GM18502 (cell line): ENCODE measurements at regions not wholly inside any gene's neighbourhood (a gene's known extent, or its start where the extent isn't known, plus 50 kb on each side); places are given as distances from the start of the nearest gene placed in this dataset.
"Not testable (repeated sequence)": the region's sequence is repeated elsewhere in the genome, so short reads cannot be mapped to it uniquely, and the experiment has no call there.

ENCODE experiments used
- ATAC-seq: cut with Tn5 transposase; IDR thresholded peaks from one replicate; pipeline ENCODE4 v1.9.1; 2021; ENCODE audit warnings: mild to moderate bottlenecking; ENCODE audit not compliant: unreplicated experiment, poor library complexity

- ATAC-seq, result no peak
These were observed 50.7 kb upstream of the C12orf71 start for GRCh38 chr12:27133022-27133590.

- ATAC-seq, result no peak
These were observed 58.1 kb upstream of the C12orf71 start for GRCh38 chr12:27140478-27140969.

- ATAC-seq, result no peak
These were observed 59.8 kb upstream of the C12orf71 start for GRCh38 chr12:27142101-27142721.

- no peak for ATAC-seq
These were observed 61.1 kb upstream of the C12orf71 start for GRCh38 chr12:27143256-27144069.

- peak; percentile 51 for ATAC-seq
These were observed 63.3 kb upstream of the C12orf71 start for GRCh38 chr12:27145725-27146124.

- no peak for ATAC-seq
These were observed 66.0 kb upstream of the C12orf71 start for GRCh38 chr12:27148373-27148772.

DNA sequence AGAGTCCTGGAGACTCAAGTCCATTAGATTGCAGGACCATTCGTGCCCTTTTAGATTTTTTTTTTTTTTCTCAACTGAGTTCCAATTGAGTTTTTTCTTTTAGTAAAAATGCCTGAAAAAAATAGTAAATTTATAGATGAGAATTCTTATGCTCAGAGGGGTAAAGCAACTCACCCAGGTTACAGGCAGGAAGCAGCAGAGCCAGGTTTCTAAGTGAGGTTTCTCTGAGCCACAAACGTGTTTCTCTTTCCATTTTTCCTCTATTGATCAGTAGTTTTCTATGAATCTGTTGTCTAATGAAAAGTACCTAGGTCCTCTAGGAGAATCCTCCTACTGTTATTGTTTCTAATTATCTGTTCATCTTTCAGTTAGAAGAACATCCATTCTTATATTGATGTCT lies 66.4 kb upstream of the C12orf71 start:
- no peak for ATAC-seq

DNA sequence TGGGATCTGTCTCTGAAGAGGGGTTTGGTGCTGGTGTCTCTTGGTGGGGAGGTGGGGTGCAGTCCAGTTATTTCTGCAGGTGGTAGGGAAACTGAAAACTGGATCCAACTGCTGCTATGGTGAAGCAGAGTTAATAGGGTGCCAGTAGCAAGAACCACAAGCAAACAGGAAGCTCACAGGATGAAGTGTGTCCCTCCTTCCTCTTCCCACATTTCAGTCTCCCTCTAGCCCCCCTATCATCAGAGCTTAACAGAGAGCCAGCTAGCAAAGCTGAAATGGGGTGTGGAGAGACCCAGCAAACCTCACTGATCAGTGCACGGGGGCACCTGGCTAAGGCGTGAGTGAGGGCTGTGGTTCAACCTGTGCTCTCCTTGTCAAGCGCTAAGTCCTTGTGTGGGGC lies 69.1 kb upstream of the C12orf71 start:
- ATAC-seq, result no peak

DNA sequence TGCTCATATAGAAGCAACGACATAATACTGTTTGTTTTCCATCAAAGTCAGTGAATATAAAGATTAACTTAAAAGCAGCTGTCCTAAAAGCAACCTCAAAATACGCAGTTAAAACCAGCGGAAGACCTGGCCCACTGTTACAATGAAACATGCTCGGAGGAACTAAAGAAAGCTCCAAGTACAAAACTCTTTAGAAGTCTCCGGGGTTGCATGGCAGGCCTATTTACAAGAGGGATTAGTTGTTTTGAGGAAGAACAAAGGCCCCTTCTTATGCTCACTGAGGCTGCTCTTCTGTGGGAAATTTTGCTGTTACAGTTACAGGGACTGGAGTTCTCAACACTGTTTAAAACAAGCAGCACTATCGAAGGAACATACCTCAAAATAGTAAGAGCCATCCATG lies 75.9 kb upstream of the C12orf71 start:
- ATAC-seq, result no peak

DNA sequence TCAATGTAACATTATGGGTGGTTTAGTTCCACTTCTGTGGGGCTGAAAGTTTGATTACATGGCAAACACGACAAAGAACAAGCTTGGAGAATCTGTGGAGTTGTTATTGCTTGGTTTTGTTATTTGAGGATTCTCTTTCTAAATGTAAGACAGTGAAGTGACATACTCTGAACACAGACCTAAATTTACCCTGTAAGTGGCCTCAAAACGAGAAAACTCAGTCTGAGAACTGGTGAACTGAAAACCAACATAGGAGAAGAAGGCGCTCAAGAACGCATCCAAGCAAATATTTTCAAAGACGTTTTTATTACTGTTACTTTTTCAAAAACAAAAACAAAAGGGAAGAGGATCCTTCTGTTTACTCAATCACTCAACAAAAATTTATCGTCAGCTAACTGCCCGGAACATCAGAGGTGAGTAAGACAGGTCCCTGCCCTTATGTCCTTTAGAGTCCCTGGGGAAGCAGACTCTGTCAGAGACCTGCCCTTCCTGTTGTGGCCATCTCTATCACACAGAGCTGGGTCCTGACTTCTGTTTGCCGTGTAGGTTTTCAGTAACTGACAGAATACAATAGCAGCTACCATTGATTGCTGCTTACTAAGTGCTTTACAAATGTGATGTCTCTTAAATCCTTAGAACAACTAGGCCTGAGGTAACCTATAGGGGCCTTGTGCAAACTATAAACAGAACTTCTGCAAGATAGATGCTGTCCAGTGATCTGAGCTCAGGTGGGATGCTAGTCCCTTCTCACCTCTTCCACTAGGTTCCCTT lies 79.3 kb upstream of the C12orf71 start:
- ATAC-seq, result peak; percentile 83

- ATAC-seq, result no peak
These were observed 79.8 kb upstream of the C12orf71 start for GRCh38 chr12:27162229-27162537.

DNA sequence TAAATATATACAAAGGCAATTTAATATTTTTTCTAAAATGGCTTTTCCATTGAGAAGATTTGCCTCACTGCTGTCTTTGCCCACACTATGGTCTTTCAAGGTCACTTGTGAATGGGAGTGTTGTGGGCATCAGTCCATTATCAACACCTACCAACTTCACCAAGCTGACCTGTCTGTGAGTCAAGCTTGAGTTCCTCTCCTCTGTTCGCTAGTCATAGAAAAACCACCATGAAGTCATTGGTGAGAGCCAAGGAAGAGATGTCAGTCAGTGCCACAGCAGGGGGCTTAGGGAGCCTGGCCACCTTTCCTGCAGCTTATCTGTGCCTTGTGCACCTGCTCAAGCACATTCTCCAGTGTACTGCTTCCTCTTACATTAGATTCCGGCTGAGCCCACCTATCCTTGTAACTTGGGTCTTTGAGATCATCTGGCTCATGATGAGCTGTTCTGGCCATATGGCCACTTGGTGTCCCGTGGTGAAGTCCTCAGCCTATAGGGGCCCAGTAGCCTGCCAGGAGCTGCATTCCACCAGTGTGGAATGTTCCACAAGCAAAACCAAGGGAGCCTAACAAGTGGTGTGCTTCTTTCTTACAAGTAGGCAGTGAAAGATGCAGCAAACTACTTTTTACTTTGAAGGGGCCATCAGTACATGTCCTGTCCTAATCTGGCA lies 80.8 kb upstream of the C12orf71 start:
- no peak for ATAC-seq

- no peak for ATAC-seq
These were observed 80.2 kb upstream of the STK38L start for GRCh38 chr12:27163894-27164293.

GRCh38 chr12:27164330-27165040 lies 79.6 kb upstream of the STK38L start:
- ATAC-seq, result no peak

- not testable (repeated sequence) for ATAC-seq
These were observed 78.1 kb upstream of the STK38L start for GRCh38 chr12:27165958-27166357.

- not testable (repeated sequence) for ATAC-seq
These were observed 72.6 kb upstream of the STK38L start for GRCh38 chr12:27171494-27171893.

- ATAC-seq, result no peak
These were observed 67.3 kb upstream of the STK38L start for GRCh38 chr12:27176765-27177164.

- no peak for ATAC-seq
These were observed 66.4 kb upstream of the STK38L start for GRCh38 chr12:27177706-27178105.

GRCh38 chr12:27178255-27178654 lies 65.8 kb upstream of the STK38L start:
- ATAC-seq, result no peak
